ENCODE measurements at regions not wholly inside any gene's neighbourhood (a gene's known extent, or its start where the extent isn't known, plus 50 kb on each side); places are given as distances from the start of the nearest gene placed in this dataset.

GRCh38 chr20:3313683-3314065 is 74.7 kb upstream of the SLC4A11 start:
- H3K4me2 ChIP-seq (ENCODE audit: low read length), result no peak overlapping the region
- H3K4me3 ChIP-seq (ENCODE audit: low read depth, low read length, poor library complexity, severe bottlenecking), result no peak overlapping the region
- no peaks in the 10 kb centered on the region for H4K20me1 ChIP-seq (ENCODE audit: insufficient read depth, low read length)
- ChIA-PET POLR2A (interaction anchor here (1.0 kb wide), 1 partner anchor 9 kb away, joined by 3 read pairs; no protein-coding TSS in a partner anchor), CTCF (ENCODE audit: unreplicated experiment) (interaction anchor here (0.6 kb wide), 1 partner anchor 508 kb away, joined by 5 read pairs; no protein-coding TSS in a partner anchor)
- TF ChIP-seq CTCF (conservative IDR thresholded peaks at IDR 0.05; ENCODE audit: low read length), result no peak
- no peak for TF ChIP-seq EZH2phosphoT487 (IDR thresholded peaks at IDR 0.05; ENCODE audit: borderline replicate concordance, low read depth, low read length)
- no peak for DNase-seq (ENCODE audit: low spot score)
- intact Hi-C loops (cut with micrococcal nuclease; ENCODE audit: unreplicated experiment), result no loop called here
- no peaks in the 10 kb centered on the region for H3K4me1 ChIP-seq (ENCODE audit: insufficient read depth, low read length, poor library complexity, severe bottlenecking)
- no peaks in the 10 kb centered on the region for H3K9me3 ChIP-seq (ENCODE audit: low read length)
- no peaks in the 10 kb centered on the region for H3K79me2 ChIP-seq (ENCODE audit: insufficient read depth, low read depth, low read length)
- H3K9me2 ChIP-seq (ENCODE audit: insufficient read depth, low read length), result no peaks in the 10 kb centered on the region
- no peak overlapping the region for H2AFZ ChIP-seq (ENCODE audit: low read length)
- H3K36me3 ChIP-seq (ENCODE audit: insufficient read depth, low read length), result no peaks in the 10 kb centered on the region
- BruUV-seq (replicated peaks), result no TSS peak
- no peak overlapping the region for H3K27ac ChIP-seq (ENCODE audit: low read depth, low read length, poor library complexity, severe bottlenecking)

GRCh38 chr20:3312940-3313682 is 74.1 kb upstream of the SLC4A11 start:
- no peaks in the 10 kb centered on the region for H3K36me3 ChIP-seq (ENCODE audit: insufficient read depth, low read length)
- H3K27ac ChIP-seq (ENCODE audit: low read depth, low read length, poor library complexity, severe bottlenecking), result no peak overlapping the region
- no peak for DNase-seq (ENCODE audit: low spot score)
- H3K4me3 ChIP-seq (ENCODE audit: low read depth, low read length, poor library complexity, severe bottlenecking), result no peak overlapping the region
- no peaks in the 10 kb centered on the region for H3K79me2 ChIP-seq (ENCODE audit: insufficient read depth, low read depth, low read length)
- H3K4me1 ChIP-seq (ENCODE audit: insufficient read depth, low read length, poor library complexity, severe bottlenecking), result no peaks in the 10 kb centered on the region
- no TSS peak for BruUV-seq (replicated peaks)
- TF ChIP-seq CTCF (conservative IDR thresholded peaks at IDR 0.05; ENCODE audit: low read length) (no peak), EZH2phosphoT487 (IDR thresholded peaks at IDR 0.05; ENCODE audit: borderline replicate concordance, low read depth, low read length) (no peak)
- H2AFZ ChIP-seq (ENCODE audit: low read length), result no peak overlapping the region
- no peak overlapping the region for H3K4me2 ChIP-seq (ENCODE audit: low read length)
- H3K9me3 ChIP-seq (ENCODE audit: low read length), result no peaks in the 10 kb centered on the region
- no peaks in the 10 kb centered on the region for H3K9me2 ChIP-seq (ENCODE audit: insufficient read depth, low read length)
- intact Hi-C loops (cut with micrococcal nuclease; ENCODE audit: unreplicated experiment), result no loop called here
- CTCF ChIA-PET (ENCODE audit: unreplicated experiment), result no interaction called here
- no peaks in the 10 kb centered on the region for H4K20me1 ChIP-seq (ENCODE audit: insufficient read depth, low read length)
- POLR2A ChIA-PET, result no interaction called here

- Histone ChIP-seq H3K4me2 (ENCODE audit: low read length) (no peak overlapping the region), H3K4me1 (ENCODE audit: insufficient read depth, low read length, poor library complexity, severe bottlenecking) (no peaks in the 10 kb centered on the region), H3K4me3 (ENCODE audit: low read depth, low read length, poor library complexity, severe bottlenecking) (no peak overlapping the region), H4K20me1 (ENCODE audit: insufficient read depth, low read length) (no peaks in the 10 kb centered on the region), H2AFZ (ENCODE audit: low read length) (no peak overlapping the region), H3K9me2 (ENCODE audit: insufficient read depth, low read length) (no peaks in the 10 kb centered on the region), H3K36me3 (ENCODE audit: insufficient read depth, low read length) (no peaks in the 10 kb centered on the region), H3K79me2 (ENCODE audit: insufficient read depth, low read depth, low read length) (no peaks in the 10 kb centered on the region), H3K9me3 (ENCODE audit: low read length) (no peaks in the 10 kb centered on the region), H3K27ac (ENCODE audit: low read depth, low read length, poor library complexity, severe bottlenecking) (no peak overlapping the region)
- POLR2A ChIA-PET, result no interaction called here
- CTCF ChIA-PET (ENCODE audit: unreplicated experiment), result no interaction called here
- TF ChIP-seq EZH2phosphoT487 (IDR thresholded peaks at IDR 0.05; ENCODE audit: borderline replicate concordance, low read depth, low read length) (no peak), CTCF (conservative IDR thresholded peaks at IDR 0.05; ENCODE audit: low read length) (no peak)
- BruUV-seq (replicated peaks), result no TSS peak
- intact Hi-C loops (cut with micrococcal nuclease; ENCODE audit: unreplicated experiment), result no loop called here
- DNase-seq (ENCODE audit: low spot score), result no peak
Observed at GRCh38 chr20:3311623-3312022, 72.6 kb upstream of the SLC4A11 start.

All from OCI-LY7 (cell line).